Stimulated activated naive CD8-positive, alpha-beta T cell treated with anti-CD3 and anti-CD28 coated beads, Interleukin-15, Interleukin-2, amounts not matched to agents 100 ng/mL and 50 ng/mL, for 24 hours (primary cell): ENCODE measurements at regions not wholly inside any gene's neighbourhood (a gene's known extent, or its start where the extent isn't known, plus 50 kb on each side); places are given as distances from the start of the nearest gene placed in this dataset.
"Not testable (repeated sequence)": the region's sequence is repeated elsewhere in the genome, so short reads cannot be mapped to it uniquely, and the experiment has no call there.

ENCODE experiments used
- H3K27ac Mint-ChIP-seq: one replicate; pipeline ENCODE4 v1.8.0; 2021; ENCODE audit warnings: mild to moderate bottlenecking, mixed read lengths
- H3K27me3 Mint-ChIP-seq: one replicate; pipeline ENCODE4 v1.8.0; 2021; ENCODE audit warnings: mixed read lengths
- H3K36me3 Mint-ChIP-seq: one replicate; pipeline ENCODE4 v1.8.0; 2021; ENCODE audit warnings: low read depth, mixed read lengths
- H3K4me1 Mint-ChIP-seq: one replicate; pipeline ENCODE4 v1.8.0; 2021; ENCODE audit warnings: low read depth, mixed read lengths
- H3K4me3 Mint-ChIP-seq: one replicate; pipeline ENCODE4 v1.8.0; 2021; ENCODE audit warnings: mild to moderate bottlenecking, mixed read lengths
- H3K9me3 Mint-ChIP-seq: one replicate; pipeline ENCODE4 v1.8.0; 2021; ENCODE audit warnings: mixed read lengths

DNA sequence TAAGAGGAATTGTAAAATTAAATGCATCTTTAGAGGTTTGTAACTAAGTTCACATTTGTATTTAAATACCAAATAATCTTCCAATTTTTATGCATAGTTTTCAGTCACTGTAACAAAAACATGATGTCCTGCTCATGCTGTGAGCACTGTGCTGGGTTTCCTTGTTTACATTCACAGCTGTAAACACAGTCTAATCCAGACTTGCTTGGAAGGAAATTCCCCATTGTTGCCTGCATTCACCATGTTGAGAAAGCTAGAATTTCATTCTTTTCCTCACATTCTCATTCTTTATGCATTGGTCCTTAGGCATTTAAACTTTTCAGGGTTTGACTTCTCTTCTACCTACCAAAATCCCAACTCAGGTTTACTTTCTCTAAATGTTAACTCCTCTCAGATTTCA lies 242.0 kb upstream of the TBX18 start:
- Mint-ChIP-seq H3K9me3 (no peaks in the 10 kb centered on the region), H3K36me3 (no peaks in the 10 kb centered on the region)

GRCh38 chr6:85005494-85005893 lies 241.1 kb upstream of the TBX18 start:
- no peak overlapping the region for H3K4me3 Mint-ChIP-seq
- no peaks in the 10 kb centered on the region for H3K9me3 Mint-ChIP-seq
- no peaks in the 10 kb centered on the region for H3K27me3 Mint-ChIP-seq
- H3K27ac Mint-ChIP-seq: no peak overlapping the region
- no peaks in the 10 kb centered on the region for H3K36me3 Mint-ChIP-seq
- no peaks in the 10 kb centered on the region for H3K4me1 Mint-ChIP-seq

More for the DNA sequence above, 242.0 kb upstream of the TBX18 start:
- no peak overlapping the region for H3K4me3 Mint-ChIP-seq
- no peak overlapping the region for H3K27ac Mint-ChIP-seq
- no peaks in the 10 kb centered on the region for H3K27me3 Mint-ChIP-seq
- no peaks in the 10 kb centered on the region for H3K4me1 Mint-ChIP-seq

DNA sequence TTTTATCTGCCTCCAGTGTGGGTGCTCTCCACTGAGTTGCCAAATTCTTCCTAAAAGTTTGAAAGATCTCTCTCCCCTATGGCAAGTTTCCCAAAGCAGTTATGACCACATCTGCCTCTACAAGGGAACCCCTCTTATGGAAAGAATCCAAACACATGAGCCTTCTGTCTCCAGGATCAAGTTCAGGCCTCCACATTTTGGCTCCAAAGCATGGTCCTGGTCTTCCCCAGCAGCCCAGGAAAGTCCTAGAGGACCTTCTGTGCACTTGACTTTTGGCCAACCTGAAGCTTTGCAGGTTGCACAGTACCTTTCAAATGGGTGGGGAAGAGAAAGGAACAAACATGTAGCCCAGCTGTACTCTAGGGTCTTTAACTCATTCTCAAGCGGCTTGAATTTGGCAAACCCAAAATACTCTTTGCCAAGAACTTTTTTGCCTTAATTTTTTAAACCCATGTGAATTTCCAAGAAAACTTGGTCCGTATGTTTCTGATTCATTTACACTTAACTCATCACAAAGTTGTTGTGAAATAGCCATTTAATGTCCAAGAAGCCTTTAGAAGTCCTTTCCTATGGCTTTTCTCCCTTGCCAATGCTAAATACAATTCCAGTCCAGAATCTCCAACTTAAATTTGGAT lies 240.1 kb upstream of the TBX18 start:
- no peak overlapping the region for H3K4me3 Mint-ChIP-seq
- no peaks in the 10 kb centered on the region for H3K27me3 Mint-ChIP-seq
- no peaks in the 10 kb centered on the region for H3K9me3 Mint-ChIP-seq
- H3K4me1 Mint-ChIP-seq: no peaks in the 10 kb centered on the region
- no peak overlapping the region for H3K27ac Mint-ChIP-seq
- no peaks in the 10 kb centered on the region for H3K36me3 Mint-ChIP-seq

GRCh38 chr6:85002847-85003246 lies 238.4 kb upstream of the TBX18 start:
- no peaks in the 10 kb centered on the region for H3K9me3 Mint-ChIP-seq
- H3K27ac Mint-ChIP-seq: no peak overlapping the region
- H3K36me3 Mint-ChIP-seq: no peaks in the 10 kb centered on the region
- no peaks in the 10 kb centered on the region for H3K4me1 Mint-ChIP-seq
- H3K4me3 Mint-ChIP-seq: no peak overlapping the region
- no peaks in the 10 kb centered on the region for H3K27me3 Mint-ChIP-seq

DNA sequence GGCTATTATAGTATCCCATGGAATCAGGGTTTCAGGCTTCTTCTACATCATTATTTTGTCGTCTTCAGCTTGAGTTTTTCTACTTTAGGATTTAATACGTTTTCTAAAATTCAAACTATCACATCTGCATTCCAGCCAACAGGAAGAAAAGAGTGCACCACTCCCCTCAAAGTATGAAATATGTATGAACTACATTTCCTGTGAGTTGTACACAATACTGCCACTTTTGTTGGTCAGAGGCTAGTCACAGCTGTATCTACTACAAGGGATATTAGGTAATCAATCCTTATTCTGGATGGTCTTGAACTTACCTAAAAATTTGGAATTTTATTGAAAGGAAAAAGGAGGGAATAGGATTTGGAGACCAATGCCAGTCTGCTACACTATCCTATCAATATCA lies 235.6 kb upstream of the TBX18 start:
- no peak overlapping the region for H3K27ac Mint-ChIP-seq
- H3K27me3 Mint-ChIP-seq: no peaks in the 10 kb centered on the region
- no peaks in the 10 kb centered on the region for H3K9me3 Mint-ChIP-seq
- H3K4me1 Mint-ChIP-seq: no peaks in the 10 kb centered on the region
- no peaks in the 10 kb centered on the region for H3K36me3 Mint-ChIP-seq
- no peak overlapping the region for H3K4me3 Mint-ChIP-seq

- H3K27me3 Mint-ChIP-seq: no peaks in the 10 kb centered on the region
- no peaks in the 10 kb centered on the region for H3K4me1 Mint-ChIP-seq
- no peak overlapping the region for H3K4me3 Mint-ChIP-seq
- H3K27ac Mint-ChIP-seq: no peak overlapping the region
- no peaks in the 10 kb centered on the region for H3K36me3 Mint-ChIP-seq
- peaks cover under 1% of the 10 kb centered on the region for H3K9me3 Mint-ChIP-seq
These were observed 233.8 kb upstream of the TBX18 start for GRCh38 chr6:84998223-84998622.

DNA sequence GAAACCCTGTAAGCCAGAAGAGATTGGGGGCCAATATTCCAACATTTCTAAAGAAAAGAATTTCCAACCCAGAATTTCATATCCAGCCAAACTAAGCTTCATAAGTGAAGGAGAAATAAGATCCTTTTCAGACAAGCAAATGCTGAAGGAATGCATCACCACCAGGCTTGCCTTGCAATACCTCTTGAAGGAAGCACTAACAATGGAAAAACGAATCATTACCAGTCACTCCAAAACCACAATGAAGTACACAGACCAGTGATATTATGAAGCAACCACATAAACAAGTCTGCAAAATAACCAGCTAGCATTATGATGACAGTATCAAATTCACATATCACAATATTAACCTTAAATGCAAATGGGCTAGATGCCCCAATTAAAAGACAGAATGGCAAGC lies 224.4 kb upstream of the TBX18 start:
- not testable (repeated sequence) for H3K27ac Mint-ChIP-seq, H3K4me1 Mint-ChIP-seq, H3K27me3 Mint-ChIP-seq, H3K36me3 Mint-ChIP-seq, H3K4me3 Mint-ChIP-seq
- H3K9me3 Mint-ChIP-seq: peaks cover 28% of the 10 kb centered on the region

- H3K36me3 Mint-ChIP-seq, H3K4me1 Mint-ChIP-seq, H3K27ac Mint-ChIP-seq, H3K27me3 Mint-ChIP-seq, H3K4me3 Mint-ChIP-seq: not testable (repeated sequence)
- H3K9me3 Mint-ChIP-seq: peaks cover 21% of the 10 kb centered on the region
These were observed 221.1 kb upstream of the TBX18 start for GRCh38 chr6:84985490-84985889.

GRCh38 chr6:84979541-84979940 lies 215.1 kb upstream of the TBX18 start:
- no peaks in the 10 kb centered on the region for H3K36me3 Mint-ChIP-seq
- H3K9me3 Mint-ChIP-seq: peaks cover 8% of the 10 kb centered on the region
- H3K27ac Mint-ChIP-seq: no peak overlapping the region
- no peaks in the 10 kb centered on the region for H3K4me1 Mint-ChIP-seq
- no peak overlapping the region for H3K4me3 Mint-ChIP-seq
- H3K27me3 Mint-ChIP-seq: no peaks in the 10 kb centered on the region

GRCh38 chr6:84977363-84977705 lies 212.9 kb upstream of the TBX18 start:
- H3K4me1 Mint-ChIP-seq: no peaks in the 10 kb centered on the region
- H3K27ac Mint-ChIP-seq: no peak overlapping the region
- no peaks in the 10 kb centered on the region for H3K27me3 Mint-ChIP-seq
- H3K9me3 Mint-ChIP-seq: peaks cover 8% of the 10 kb centered on the region
- no peak overlapping the region for H3K4me3 Mint-ChIP-seq
- H3K36me3 Mint-ChIP-seq: no peaks in the 10 kb centered on the region

DNA sequence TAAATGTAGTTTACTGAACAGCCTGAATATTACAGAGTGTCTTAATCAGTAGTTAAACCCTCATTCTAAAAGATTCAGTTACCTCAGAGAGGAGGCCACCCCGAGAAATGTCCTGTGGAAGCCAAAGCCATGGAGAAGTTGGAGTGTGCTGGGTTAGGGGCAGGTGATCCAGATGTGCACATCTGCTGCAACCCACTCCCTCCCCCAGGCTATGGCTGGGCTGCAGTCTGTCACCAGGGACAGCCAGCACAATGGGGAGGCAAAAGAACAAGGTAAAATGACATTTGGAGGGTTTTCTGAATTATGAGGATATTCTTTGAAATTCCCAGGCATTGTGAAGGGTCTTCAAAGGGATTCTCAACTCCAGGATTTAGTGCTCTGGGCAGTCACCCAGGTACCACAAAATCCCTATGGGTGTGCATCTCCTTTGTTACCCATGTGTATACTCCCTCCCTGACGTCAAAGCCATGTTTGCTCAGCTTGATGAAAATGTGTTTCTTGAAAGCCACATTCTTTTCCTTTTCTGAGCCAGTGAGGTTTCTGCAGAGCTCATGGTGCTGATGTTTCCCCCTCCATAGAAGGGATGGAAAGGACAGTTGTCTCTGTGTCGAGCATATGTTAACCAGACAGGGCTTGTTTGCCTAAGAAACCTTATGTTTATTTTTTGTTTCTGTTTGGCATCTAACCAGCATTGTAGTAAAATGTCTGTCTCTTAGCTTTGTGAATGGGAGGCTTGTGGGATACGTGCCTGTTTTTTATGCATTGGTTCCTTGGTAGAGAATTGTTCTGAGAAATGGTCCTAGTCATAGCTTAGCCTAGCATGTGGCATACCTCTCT lies 212.3 kb upstream of the TBX18 start:
- Mint-ChIP-seq H3K36me3 (no peaks in the 10 kb centered on the region), H3K4me1 (no peaks in the 10 kb centered on the region), H3K27ac (no peak overlapping the region), H3K27me3 (no peaks in the 10 kb centered on the region), H3K4me3 (no peak overlapping the region), H3K9me3 (peaks cover 8% of the 10 kb centered on the region)

DNA sequence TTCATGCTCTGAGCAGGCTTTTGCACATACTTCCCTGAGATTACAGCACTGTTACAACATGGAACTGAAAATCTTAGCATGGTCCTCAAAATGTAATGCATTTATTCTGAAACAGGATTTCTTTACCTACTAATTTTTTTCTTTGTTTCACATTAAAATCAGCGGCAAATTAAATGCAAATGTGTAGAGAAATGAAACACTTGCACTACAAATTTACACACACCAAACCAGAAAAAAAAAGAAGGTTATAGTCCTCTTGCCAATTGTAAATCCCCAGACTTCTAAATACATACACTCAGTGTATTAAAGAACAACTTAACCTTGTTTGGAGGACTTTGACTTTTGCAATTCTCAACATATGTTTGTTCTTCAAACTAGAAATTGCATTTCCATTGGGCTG lies 210.9 kb upstream of the TBX18 start:
- Mint-ChIP-seq H3K4me3 (no peak overlapping the region), H3K27me3 (no peaks in the 10 kb centered on the region), H3K36me3 (no peaks in the 10 kb centered on the region), H3K27ac (no peak overlapping the region), H3K4me1 (no peaks in the 10 kb centered on the region), H3K9me3 (peaks cover 9% of the 10 kb centered on the region)

DNA sequence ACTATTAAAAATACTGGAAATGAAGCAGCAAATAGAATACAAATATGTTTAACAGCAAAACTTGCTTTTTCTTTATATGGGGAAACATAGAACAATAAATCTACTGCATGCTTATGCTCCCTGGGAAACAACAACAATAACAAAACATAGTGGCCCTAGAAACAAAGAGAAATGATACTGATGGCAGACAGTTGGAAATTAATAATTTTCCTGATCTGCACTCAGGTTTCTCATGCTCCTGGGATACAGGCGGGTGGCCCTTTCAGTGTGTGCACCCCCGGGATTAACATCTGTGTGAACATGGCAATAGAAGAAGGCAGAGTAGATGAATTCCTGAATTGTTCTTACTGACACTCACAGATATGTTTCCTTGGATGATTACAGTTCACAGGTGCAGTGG lies 209.2 kb upstream of the TBX18 start:
- H3K4me1 Mint-ChIP-seq: no peaks in the 10 kb centered on the region
- peaks cover 9% of the 10 kb centered on the region for H3K9me3 Mint-ChIP-seq
- H3K4me3 Mint-ChIP-seq: no peak overlapping the region
- H3K27me3 Mint-ChIP-seq: no peaks in the 10 kb centered on the region
- H3K36me3 Mint-ChIP-seq: no peaks in the 10 kb centered on the region
- no peak overlapping the region for H3K27ac Mint-ChIP-seq

DNA sequence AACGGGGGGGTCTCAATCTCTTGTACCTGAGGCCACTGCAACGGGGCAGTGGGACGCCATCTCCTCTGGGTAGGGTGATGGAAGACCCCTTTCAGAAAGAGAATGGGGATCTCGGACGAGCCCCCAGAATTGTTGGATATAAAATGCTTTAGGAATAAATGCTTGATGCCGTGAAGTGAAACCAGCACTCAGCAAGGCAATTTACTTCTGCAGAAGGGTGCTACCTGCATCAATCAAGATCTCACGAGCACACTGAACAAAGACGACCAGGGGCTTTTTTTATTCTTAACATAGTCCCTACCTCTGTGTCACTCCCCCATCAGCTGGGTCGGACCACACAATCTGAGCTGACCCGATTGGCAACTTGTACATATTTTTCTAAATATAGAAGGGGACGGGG lies 203.6 kb upstream of the TBX18 start:
- H3K9me3 Mint-ChIP-seq: peaks cover 15% of the 10 kb centered on the region

DNA sequence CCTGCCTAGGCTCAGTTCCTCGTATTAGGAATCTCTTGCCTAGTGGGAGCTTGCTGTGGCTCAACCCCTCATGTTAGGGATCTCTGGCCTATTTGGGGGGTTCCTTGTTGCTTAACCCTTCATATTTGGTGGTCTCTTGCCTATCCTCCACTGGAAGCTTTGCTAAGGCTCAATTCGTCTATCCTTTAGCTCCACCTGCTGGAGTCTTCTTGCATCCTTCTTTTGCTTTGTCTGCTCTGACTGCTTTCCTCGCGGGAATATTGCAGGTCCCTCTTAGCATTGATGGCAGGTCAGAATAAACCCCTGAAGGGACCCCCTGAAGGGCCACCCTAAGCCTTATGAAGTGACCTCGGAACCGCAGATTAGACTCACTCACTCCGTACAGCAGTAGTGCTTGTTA lies 203.0 kb upstream of the TBX18 start:
- no peak overlapping the region for H3K27ac Mint-ChIP-seq
- H3K9me3 Mint-ChIP-seq: peaks cover 15% of the 10 kb centered on the region
- H3K4me3 Mint-ChIP-seq: no peak overlapping the region
- no peaks in the 10 kb centered on the region for H3K4me1 Mint-ChIP-seq
- H3K36me3 Mint-ChIP-seq: no peaks in the 10 kb centered on the region
- no peaks in the 10 kb centered on the region for H3K27me3 Mint-ChIP-seq

More for the DNA sequence above, 203.6 kb upstream of the TBX18 start:
- H3K36me3 Mint-ChIP-seq: no peaks in the 10 kb centered on the region
- no peaks in the 10 kb centered on the region for H3K4me1 Mint-ChIP-seq
- no peak overlapping the region for H3K4me3 Mint-ChIP-seq
- no peak overlapping the region for H3K27ac Mint-ChIP-seq
- H3K27me3 Mint-ChIP-seq: no peaks in the 10 kb centered on the region
